GM20000 (cell line): ENCODE measurements at regions not wholly inside any gene's neighbourhood (a gene's known extent, or its start where the extent isn't known, plus 50 kb on each side); places are given as distances from the start of the nearest gene placed in this dataset.
"Not testable (repeated sequence)": the region's sequence is repeated elsewhere in the genome, so short reads cannot be mapped to it uniquely, and the experiment has no call there.

Source experiments
- DNase-seq: peaks from one replicate; pipeline ENCODE4 v3.0.0; 2012; ENCODE audit warnings: low spot score
- TF ChIP-seq, protein P1 (sequence below): IDR thresholded peaks from 2 replicates; pipeline ENCODE4 v1.5.1; 2012; ENCODE audit warnings: mild to moderate bottlenecking, control low read depth; ENCODE audit errors: extremely low read depth, missing control alignments

DNA sequence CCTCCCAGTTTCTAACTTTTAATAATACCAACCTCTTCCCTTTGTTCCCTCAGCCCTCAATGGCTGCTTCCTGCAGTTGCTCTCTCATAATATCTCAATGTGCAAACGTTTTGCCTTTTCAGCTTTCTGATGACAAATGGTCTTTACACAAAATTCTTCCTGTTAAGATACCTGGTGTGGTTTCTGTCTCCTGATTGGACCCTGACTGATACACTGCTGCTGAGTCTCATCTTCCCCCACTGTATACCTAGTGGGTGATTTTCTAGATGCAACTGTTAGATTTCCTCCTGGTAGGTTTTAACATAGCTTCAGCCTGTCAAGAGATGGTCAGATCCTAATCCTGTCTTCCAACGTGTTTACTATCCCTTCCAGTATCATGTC, 147.9 kb upstream of the TOP1 start:
- TF ChIP-seq, protein P1, sequence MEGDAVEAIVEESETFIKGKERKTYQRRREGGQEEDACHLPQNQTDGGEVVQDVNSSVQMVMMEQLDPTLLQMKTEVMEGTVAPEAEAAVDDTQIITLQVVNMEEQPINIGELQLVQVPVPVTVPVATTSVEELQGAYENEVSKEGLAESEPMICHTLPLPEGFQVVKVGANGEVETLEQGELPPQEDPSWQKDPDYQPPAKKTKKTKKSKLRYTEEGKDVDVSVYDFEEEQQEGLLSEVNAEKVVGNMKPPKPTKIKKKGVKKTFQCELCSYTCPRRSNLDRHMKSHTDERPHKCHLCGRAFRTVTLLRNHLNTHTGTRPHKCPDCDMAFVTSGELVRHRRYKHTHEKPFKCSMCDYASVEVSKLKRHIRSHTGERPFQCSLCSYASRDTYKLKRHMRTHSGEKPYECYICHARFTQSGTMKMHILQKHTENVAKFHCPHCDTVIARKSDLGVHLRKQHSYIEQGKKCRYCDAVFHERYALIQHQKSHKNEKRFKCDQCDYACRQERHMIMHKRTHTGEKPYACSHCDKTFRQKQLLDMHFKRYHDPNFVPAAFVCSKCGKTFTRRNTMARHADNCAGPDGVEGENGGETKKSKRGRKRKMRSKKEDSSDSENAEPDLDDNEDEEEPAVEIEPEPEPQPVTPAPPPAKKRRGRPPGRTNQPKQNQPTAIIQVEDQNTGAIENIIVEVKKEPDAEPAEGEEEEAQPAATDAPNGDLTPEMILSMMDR: no peak
- no peak for DNase-seq

DNA sequence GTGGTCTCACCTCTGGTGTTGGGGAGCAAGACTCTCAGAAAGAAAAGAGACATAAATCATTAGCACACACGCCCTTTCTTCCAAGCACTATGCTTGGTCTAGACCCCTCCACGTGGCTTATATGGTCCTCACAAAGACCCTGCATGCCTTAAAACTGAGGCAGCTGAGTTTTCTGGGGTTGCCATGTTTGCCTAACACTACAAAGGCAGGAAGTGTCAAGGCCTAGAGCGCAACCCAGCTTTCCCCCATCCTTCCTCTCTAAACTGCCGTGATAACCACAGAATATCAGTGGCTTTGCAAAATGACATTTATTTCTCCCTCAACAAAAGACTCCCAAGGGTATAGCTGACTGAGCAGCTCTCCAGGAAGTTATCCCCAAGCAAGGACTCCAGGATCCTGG, 146.5 kb upstream of the TOP1 start:
- TF ChIP-seq, protein P1: no peak
- DNase-seq: no peak

DNA sequence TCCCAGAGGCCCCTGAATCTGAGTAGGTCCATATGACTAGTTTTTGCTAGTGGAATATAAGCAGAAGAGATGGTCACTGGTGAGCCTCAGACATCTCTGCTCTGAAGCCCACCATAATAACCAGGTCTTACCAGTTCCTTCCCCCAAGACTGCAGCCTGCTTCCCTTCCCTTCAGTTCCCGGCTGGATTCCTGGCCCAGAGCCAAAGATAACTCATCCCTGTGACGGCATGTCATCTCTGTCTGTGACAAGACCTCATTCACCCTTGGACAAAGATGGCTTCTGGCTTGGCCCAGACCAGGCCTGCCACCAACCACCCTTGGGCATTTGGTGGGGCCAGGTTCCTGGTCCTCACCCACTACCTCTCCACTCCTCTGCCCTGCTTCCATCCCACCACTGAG, 145.5 kb upstream of the TOP1 start:
- DNase-seq: no peak
- TF ChIP-seq, protein P1: no peak

DNA sequence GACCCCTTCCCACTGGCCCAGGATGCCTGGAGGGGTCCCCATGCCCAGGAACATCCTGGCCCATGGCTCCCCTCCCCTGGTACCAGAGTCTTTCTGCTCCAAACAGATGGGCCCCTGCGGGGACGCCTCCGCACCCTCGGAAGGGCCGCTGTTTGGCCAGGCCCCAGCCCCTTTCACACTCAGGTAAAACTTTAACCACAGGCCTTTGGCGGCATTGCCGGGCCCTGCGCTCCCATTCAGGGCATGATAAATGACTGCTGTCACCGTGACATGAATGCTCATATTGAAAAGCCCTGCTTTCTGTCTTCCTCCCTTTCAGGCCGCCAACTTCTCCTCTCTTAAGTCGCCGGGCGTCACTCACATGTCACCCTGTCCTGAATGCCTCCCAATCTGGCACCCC, 141.5 kb upstream of the TOP1 start:
- DNase-seq: no peak
- TF ChIP-seq, protein P1: no peak

DNA sequence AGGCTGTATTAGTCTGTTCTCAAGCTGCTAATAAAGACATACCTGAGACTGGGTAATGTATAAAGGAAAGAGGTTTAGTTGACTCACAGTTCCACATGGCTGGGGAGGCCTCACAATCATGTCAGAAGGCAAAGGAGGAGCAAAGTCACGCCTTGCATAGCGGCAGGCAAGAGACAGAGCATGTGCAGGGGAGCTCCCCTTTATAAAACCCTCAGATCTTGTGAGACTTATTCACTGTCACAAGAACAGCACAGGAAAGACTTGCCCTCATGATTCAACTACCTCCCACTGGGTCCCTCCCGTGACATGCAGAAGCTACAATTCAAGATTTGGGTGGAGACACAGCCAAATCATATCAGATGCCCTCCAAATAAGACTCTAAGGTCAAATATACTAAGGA, 139.4 kb upstream of the TOP1 start:
- DNase-seq: not testable (repeated sequence)

DNA sequence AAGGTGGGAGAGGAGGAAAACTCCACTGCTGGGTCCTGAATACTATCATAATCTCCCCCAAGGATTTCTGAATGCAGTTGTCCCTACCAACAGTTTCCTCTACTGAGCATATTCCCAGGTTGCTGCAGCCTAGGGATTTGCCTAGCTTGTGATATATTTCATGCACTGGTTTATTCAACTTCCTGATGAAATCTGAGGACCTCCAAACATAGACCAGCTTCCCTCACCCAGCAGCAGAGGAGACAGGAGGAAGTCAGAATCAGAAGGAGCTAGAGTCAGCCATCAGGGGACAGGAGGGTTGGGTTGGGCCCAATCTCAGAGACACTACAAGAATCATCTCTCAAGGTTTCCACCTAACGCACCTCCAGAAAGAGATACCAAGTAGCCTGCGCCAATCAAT, 138.4 kb upstream of the TOP1 start:
- no peak for DNase-seq
- TF ChIP-seq, protein P1: no peak

DNA sequence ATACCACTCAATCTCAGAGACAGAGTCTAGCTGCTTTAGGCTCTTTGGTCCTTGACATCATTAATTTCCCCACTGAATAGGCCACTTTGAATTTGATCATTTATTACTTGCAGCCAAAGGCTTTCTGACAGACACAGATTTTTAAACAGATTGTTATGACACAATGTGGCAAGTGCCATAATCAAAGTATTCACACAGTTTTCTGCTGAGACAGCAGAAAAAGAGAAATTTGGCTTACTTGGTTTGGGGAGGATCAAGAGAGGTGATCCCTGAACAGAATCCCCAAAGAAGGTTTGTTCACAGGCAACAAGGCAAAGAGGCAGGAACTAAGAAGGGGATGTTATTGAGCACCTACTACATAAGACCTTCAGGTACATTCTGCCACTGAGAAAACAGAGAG, 138.0 kb upstream of the TOP1 start:
- DNase-seq: no peak
- TF ChIP-seq, protein P1: no peak

DNA sequence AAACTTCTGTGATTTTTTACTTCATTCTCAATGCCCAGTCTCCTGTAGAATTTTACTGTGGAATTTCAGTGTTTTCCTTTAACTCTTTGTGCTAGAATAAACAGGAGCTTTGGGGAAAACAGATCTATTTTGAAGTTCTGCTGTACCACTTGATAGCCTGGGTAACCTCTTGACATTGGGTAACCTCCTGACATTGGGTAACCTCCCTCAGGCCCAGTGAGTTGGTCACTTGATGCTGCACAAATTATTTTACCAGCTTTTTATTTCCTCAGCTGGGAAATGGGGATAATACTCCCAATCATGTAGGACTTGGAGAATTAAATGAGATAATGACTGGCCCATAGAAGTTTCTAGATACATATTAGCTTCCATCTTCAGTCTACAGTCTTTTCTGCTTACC, 137.3 kb upstream of the TOP1 start:
- no peak for DNase-seq
- TF ChIP-seq, protein P1: no peak
